ENCODE measurements at regions not wholly inside any gene's neighbourhood (a gene's known extent, or its start where the extent isn't known, plus 50 kb on each side); places are given as distances from the start of the nearest gene placed in this dataset.

- TF ChIP-seq, protein P1, sequence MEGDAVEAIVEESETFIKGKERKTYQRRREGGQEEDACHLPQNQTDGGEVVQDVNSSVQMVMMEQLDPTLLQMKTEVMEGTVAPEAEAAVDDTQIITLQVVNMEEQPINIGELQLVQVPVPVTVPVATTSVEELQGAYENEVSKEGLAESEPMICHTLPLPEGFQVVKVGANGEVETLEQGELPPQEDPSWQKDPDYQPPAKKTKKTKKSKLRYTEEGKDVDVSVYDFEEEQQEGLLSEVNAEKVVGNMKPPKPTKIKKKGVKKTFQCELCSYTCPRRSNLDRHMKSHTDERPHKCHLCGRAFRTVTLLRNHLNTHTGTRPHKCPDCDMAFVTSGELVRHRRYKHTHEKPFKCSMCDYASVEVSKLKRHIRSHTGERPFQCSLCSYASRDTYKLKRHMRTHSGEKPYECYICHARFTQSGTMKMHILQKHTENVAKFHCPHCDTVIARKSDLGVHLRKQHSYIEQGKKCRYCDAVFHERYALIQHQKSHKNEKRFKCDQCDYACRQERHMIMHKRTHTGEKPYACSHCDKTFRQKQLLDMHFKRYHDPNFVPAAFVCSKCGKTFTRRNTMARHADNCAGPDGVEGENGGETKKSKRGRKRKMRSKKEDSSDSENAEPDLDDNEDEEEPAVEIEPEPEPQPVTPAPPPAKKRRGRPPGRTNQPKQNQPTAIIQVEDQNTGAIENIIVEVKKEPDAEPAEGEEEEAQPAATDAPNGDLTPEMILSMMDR (IDR thresholded peaks at IDR 0.05; ENCODE audit: low read depth, low read length, poor library complexity, severe bottlenecking) = no peak
- no peak for TF ChIP-seq EZH2phosphoT487 (IDR thresholded peaks at IDR 0.05; ENCODE audit: borderline replicate concordance, low read length)
Observed at GRCh38 chr2:106706283-106706682, 179.7 kb downstream of the ST6GAL2 start.

All from DOHH2 (cell line).